ENCODE measurements at regions not wholly inside any gene's neighbourhood (a gene's known extent, or its start where the extent isn't known, plus 50 kb on each side); places are given as distances from the start of the nearest gene placed in this dataset.
"Not testable (repeated sequence)": the region's sequence is repeated elsewhere in the genome, so short reads cannot be mapped to it uniquely, and the experiment has no call there.

DNA sequence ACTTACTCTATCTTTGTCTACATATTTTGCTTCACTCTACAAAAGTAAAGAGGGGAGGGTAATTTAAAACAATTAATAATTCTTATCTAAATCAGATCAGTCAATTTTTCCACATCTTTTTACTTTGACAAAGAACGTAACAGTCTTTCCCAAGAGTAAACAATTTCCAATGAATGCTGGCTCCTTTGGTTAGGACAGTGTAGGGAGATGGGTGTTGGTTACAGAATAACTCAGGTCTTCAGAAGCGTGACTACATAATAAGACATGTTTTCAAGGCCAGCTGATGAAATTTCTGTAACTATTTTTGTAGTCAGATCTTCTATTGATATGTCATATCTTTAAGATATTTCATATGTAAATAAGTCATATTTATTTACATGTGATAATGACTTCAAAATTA lies 183.0 kb upstream of the CAND1 start:
- no peak overlapping the region for H3K27ac ChIP-seq
- DNase-seq (ENCODE audit: low spot score), result no peak

GRCh38 chr12:67088401-67089118 lies 180.6 kb upstream of the CAND1 start:
- no peak overlapping the region for H3K27ac ChIP-seq
- TF ChIP-seq, protein P1, sequence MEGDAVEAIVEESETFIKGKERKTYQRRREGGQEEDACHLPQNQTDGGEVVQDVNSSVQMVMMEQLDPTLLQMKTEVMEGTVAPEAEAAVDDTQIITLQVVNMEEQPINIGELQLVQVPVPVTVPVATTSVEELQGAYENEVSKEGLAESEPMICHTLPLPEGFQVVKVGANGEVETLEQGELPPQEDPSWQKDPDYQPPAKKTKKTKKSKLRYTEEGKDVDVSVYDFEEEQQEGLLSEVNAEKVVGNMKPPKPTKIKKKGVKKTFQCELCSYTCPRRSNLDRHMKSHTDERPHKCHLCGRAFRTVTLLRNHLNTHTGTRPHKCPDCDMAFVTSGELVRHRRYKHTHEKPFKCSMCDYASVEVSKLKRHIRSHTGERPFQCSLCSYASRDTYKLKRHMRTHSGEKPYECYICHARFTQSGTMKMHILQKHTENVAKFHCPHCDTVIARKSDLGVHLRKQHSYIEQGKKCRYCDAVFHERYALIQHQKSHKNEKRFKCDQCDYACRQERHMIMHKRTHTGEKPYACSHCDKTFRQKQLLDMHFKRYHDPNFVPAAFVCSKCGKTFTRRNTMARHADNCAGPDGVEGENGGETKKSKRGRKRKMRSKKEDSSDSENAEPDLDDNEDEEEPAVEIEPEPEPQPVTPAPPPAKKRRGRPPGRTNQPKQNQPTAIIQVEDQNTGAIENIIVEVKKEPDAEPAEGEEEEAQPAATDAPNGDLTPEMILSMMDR (IDR thresholded peaks at IDR 0.05), result no peak
- DNase-seq (ENCODE audit: low spot score), result no peak
- no peak overlapping the region for H3K4me3 ChIP-seq

More for the DNA sequence above, 183.0 kb upstream of the CAND1 start:
- H3K4me3 ChIP-seq, result no peak overlapping the region
- TF ChIP-seq, protein P1 (IDR thresholded peaks at IDR 0.05), result no peak

DNA sequence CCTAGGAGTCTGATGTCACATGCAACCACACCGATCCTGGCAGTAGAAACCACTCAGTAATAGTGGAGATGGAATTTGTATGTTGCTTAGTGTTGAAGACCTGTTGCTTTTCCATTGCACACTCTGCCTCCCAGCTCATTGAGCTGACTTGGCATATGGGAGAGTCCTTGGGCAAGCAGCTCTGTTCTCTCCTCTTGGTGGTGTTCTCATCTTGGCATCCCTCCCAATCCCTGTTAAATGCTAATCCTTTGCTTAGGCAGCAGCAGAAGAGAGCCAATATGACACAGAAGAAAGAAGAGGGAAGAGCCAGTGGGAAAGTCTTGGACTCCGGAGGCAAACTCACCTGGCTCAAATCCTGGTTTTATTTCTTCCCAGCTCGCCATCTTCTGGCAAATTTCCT lies 178.0 kb upstream of the CAND1 start:
- H3K27ac ChIP-seq, result no peak overlapping the region
- TF ChIP-seq, protein P1 (IDR thresholded peaks at IDR 0.05), result no peak
- H3K4me3 ChIP-seq, result no peak overlapping the region
- DNase-seq (ENCODE audit: low spot score), result no peak

DNA sequence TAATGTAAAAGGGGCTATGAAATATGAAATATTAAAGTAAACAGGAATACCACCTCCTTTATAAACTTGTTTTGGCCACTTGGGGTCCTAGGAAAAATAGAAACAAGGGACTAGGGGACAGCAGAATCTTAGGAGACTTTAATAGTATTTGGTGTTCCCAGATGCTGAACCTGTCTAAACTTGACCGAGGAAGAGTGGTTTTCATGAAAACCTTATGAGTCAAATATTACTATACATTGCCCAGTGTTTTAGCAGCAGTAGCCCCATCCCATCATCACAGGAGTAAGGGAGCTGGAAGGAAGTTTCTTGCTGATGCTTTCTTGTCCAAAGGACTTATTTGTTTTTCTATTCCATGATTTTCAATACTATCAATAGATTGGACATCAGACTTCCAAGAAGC lies 177.5 kb upstream of the CAND1 start:
- TF ChIP-seq, protein P1 (IDR thresholded peaks at IDR 0.05), result no peak
- DNase-seq (ENCODE audit: low spot score), result no peak
- no peak overlapping the region for H3K4me3 ChIP-seq
- no peak overlapping the region for H3K27ac ChIP-seq

GRCh38 chr12:67092934-67093333 lies 176.2 kb upstream of the CAND1 start:
- not testable (repeated sequence) for DNase-seq (ENCODE audit: low spot score); H3K27ac ChIP-seq; H3K4me3 ChIP-seq

DNA sequence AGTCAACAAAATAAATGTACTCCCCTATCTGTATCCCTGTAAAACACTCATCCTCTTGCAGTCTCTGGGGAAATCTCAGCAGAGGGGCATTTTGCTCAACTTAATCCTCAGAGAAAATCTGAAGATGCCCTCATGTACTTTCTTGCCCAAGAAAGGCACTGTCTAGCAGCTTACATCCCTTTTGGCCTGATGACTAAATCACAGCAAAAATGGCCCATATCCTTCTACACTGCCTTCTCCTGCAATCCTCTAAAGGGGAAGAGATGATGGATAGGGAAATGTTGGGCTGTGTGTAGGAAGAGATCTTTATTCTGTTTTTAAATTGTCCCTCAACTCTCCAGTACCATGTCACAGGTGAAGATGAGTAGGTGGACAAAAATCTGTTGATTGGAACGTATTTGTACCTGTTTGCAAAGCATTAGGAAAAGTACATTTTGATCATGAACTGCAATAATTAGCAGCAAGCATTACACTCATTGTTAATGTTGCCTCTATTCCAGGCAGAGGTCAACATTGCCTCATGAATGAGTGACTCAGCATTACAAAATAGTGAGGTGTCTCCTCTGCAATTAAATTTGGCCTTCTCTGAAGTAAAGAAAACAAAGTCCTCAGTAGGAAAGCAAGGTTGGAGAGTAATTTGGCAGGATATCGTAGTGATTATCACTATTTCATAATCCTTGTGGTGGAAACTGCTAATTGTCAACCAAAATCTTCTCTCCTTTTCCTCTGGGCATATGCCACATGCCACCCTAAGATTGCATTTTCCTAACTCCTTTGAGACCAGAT lies 172.4 kb upstream of the CAND1 start:
- Histone ChIP-seq H3K4me3 (no peak overlapping the region), H3K27ac (peak overlapping the region in 1 of 2 donors; percentile 57)
- TF ChIP-seq, protein P1 (IDR thresholded peaks at IDR 0.05), result no peak
- DNase-seq (ENCODE audit: low spot score), result no peak

GRCh38 chr12:67099858-67100257 lies 169.3 kb upstream of the CAND1 start:
- DNase-seq (ENCODE audit: low spot score), result no peak
- Histone ChIP-seq H3K4me3 (no peak overlapping the region), H3K27ac (no peak overlapping the region)
- TF ChIP-seq, protein P1 (IDR thresholded peaks at IDR 0.05), result no peak

Data from coronary artery (tissue), 2 donors.